ENCODE measurements at regions not wholly inside any gene's neighbourhood (a gene's known extent, or its start where the extent isn't known, plus 50 kb on each side); places are given as distances from the start of the nearest gene placed in this dataset.

GRCh38 chr5:77840930-77841329 is 64.8 kb upstream of the TBCA start:
- no peak for DNase-seq (ENCODE audit: low read depth)
- Histone ChIP-seq H3K4me3 (ENCODE audit: low read depth, low read length) (no peak overlapping the region), H3K36me3 (ENCODE audit: control insufficient read depth, insufficient read depth, low read length) (no peaks in the 10 kb centered on the region), H3K27me3 (ENCODE audit: control insufficient read depth, insufficient read depth, low read length) (peaks cover 8% of the 10 kb centered on the region)
- TF ChIP-seq, protein P1, sequence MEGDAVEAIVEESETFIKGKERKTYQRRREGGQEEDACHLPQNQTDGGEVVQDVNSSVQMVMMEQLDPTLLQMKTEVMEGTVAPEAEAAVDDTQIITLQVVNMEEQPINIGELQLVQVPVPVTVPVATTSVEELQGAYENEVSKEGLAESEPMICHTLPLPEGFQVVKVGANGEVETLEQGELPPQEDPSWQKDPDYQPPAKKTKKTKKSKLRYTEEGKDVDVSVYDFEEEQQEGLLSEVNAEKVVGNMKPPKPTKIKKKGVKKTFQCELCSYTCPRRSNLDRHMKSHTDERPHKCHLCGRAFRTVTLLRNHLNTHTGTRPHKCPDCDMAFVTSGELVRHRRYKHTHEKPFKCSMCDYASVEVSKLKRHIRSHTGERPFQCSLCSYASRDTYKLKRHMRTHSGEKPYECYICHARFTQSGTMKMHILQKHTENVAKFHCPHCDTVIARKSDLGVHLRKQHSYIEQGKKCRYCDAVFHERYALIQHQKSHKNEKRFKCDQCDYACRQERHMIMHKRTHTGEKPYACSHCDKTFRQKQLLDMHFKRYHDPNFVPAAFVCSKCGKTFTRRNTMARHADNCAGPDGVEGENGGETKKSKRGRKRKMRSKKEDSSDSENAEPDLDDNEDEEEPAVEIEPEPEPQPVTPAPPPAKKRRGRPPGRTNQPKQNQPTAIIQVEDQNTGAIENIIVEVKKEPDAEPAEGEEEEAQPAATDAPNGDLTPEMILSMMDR (IDR thresholded peaks at IDR 0.05; ENCODE audit: insufficient read depth, low read length, poor library complexity, severe bottlenecking), result no peak

GRCh38 chr5:77839691-77840090 is 63.6 kb upstream of the TBCA start:
- TF ChIP-seq, protein P1 (IDR thresholded peaks at IDR 0.05; ENCODE audit: insufficient read depth, low read length, poor library complexity, severe bottlenecking), result no peak
- H3K36me3 ChIP-seq (ENCODE audit: control insufficient read depth, insufficient read depth, low read length), result no peaks in the 10 kb centered on the region
- H3K4me3 ChIP-seq (ENCODE audit: low read depth, low read length), result no peak overlapping the region
- no peak for DNase-seq (ENCODE audit: low read depth)
- H3K27me3 ChIP-seq (ENCODE audit: control insufficient read depth, insufficient read depth, low read length), result peaks cover 3% of the 10 kb centered on the region

- H3K36me3 ChIP-seq (ENCODE audit: control insufficient read depth, insufficient read depth, low read length), result no peaks in the 10 kb centered on the region
- no peaks in the 10 kb centered on the region for H3K27me3 ChIP-seq (ENCODE audit: control insufficient read depth, insufficient read depth, low read length)
- no peak overlapping the region for H3K4me3 ChIP-seq (ENCODE audit: low read depth, low read length)
- DNase-seq (ENCODE audit: low read depth), result no peak
- TF ChIP-seq, protein P1 (IDR thresholded peaks at IDR 0.05; ENCODE audit: insufficient read depth, low read length, poor library complexity, severe bottlenecking), result no peak
Observed at GRCh38 chr5:77832938-77833337, 56.8 kb upstream of the TBCA start.

DNA sequence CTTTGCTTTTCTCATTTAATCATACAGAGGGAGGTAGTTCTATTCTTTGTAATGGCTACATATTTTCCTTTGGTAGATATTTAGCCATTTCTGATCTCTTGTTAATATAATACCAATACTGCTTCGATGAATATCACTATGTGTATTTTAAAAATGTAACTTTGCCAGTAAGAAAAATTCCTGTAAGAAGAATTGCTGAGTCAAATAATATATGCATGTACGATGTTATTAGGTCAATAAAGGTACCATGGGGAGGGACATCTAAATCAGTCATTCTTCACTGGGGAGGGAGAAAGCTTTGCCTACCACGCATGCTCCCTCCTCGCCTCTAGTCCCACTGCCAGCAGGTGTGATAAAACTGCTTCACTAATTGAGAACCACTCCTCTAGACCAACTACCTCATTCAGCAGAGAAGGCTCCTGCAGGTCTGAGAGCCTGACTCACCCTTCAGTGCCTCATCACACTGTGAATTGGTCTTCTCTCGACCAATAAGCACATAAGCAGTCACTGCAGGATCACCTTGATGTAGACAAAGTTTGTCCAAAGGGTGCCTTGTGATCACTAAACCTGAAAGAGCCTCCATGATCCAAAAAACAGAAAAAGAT is 56.1 kb upstream of the TBCA start:
- TF ChIP-seq, protein P1 (IDR thresholded peaks at IDR 0.05; ENCODE audit: insufficient read depth, low read length, poor library complexity, severe bottlenecking), result no peak
- no peak for DNase-seq (ENCODE audit: low read depth)
- H3K36me3 ChIP-seq (ENCODE audit: control insufficient read depth, insufficient read depth, low read length), result no peaks in the 10 kb centered on the region
- no peak overlapping the region for H3K4me3 ChIP-seq (ENCODE audit: low read depth, low read length)
- H3K27me3 ChIP-seq (ENCODE audit: control insufficient read depth, insufficient read depth, low read length), result no peaks in the 10 kb centered on the region

DNA sequence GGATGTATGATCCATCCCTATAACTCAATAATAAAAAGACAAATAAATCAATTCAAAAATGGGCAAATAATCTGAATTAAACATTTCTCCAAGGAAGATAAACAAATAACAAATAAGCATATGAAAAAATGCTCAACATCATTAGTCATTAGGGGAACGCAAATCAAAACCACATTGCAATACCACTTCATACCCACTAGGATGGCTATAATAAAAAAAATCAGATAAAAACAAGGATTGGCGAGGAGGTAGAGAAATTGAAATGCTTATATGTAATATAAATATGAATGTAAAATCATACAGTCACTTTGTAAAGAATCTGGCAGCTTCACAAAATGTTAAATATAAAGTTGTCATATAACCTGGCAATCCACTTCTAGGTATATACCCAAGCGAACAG is 52.3 kb upstream of the TBCA start:
- H3K27me3 ChIP-seq (ENCODE audit: control insufficient read depth, insufficient read depth, low read length), result no peaks in the 10 kb centered on the region
- no peak overlapping the region for H3K4me3 ChIP-seq (ENCODE audit: low read depth, low read length)
- TF ChIP-seq, protein P1 (IDR thresholded peaks at IDR 0.05; ENCODE audit: insufficient read depth, low read length, poor library complexity, severe bottlenecking), result no peak
- H3K36me3 ChIP-seq (ENCODE audit: control insufficient read depth, insufficient read depth, low read length), result no peaks in the 10 kb centered on the region
- DNase-seq (ENCODE audit: low read depth), result no peak

All from kidney epithelial cell (primary cell).